Panc1 (cell line): ENCODE measurements at regions not wholly inside any gene's neighbourhood (a gene's known extent, or its start where the extent isn't known, plus 50 kb on each side); places are given as distances from the start of the nearest gene placed in this dataset.

ENCODE experiments used
- ATAC-seq: fragments of 200-7000 bp; cut with Tn5 transposase; 2 replicates; pipeline ENCODE4 v1.9.1; 2020; ENCODE audit warnings: mild to moderate bottlenecking, moderate library complexity
- BruUV-seq: library from RNA; stranded (reverse); fragments of 400-500 nt; replicated peaks from 2 replicates; lab custom pipeline; 2021; lab: Mats Ljungman, UMichigan
- CTCF ChIA-PET: fragments of 300-600 bp; sonication (Branson Sonifier 250); formaldehyde crosslinking; loops from one replicate; lab custom pipeline; 2022; ENCODE audit warnings: antibody characterized with exemption; lab: Charles Lee
- POLR2A ChIA-PET: fragments of 300-600 bp; sonication (Branson Sonifier 250); formaldehyde crosslinking; loops from one replicate; lab custom pipeline; 2022; ENCODE audit warnings: antibody characterized with exemption; lab: Charles Lee
- DNase-seq: peaks from one replicate; pipeline ENCODE4 v3.0.0-alpha.2; 2010; ENCODE audit warnings: low read depth, low spot score
- H3K27ac ChIP-seq: 2 replicates; pipeline ENCODE4 v1.5.1; 2011; ENCODE audit warnings: mild to moderate bottlenecking, low read length, inconsistent platforms
- H3K27me3 ChIP-seq: fragments of 200-500 bp; sonication (Bioruptor generic); 2 replicates; pipeline ENCODE4 v1.6.0; 2014; ENCODE audit warnings: low read length, inconsistent platforms; ENCODE audit not compliant: control insufficient read depth, insufficient read depth
- H3K36me3 ChIP-seq: fragments of 200-500 bp; sonication (Bioruptor generic); 2 replicates; pipeline ENCODE4 v1.5.1; 2014; ENCODE audit warnings: inconsistent platforms, mild to moderate bottlenecking, low read length, moderate library complexity; ENCODE audit not compliant: control insufficient read depth, insufficient read depth
- H3K4me1 ChIP-seq: 2 replicates; pipeline ENCODE4 v1.5.1; 2011; ENCODE audit warnings: inconsistent platforms, mild to moderate bottlenecking, low read length, moderate library complexity; ENCODE audit not compliant: control insufficient read depth, insufficient read depth
- H3K4me3 ChIP-seq, 2 experiments: 2 replicates each; pipeline ENCODE4 v1.5.1; 2011 to 2012; ENCODE audit warnings: low read depth in 2 of 2, low read length in 2 of 2, mild to moderate bottlenecking in 2 of 2, inconsistent platforms in 1 of 2, moderate library complexity in 1 of 2
- H3K9me3 ChIP-seq: fragments of 200-500 bp; sonication (Bioruptor generic); 2 replicates; pipeline ENCODE4 v1.5.1; 2014; ENCODE audit warnings: low read depth, mild to moderate bottlenecking, inconsistent platforms, low read length, moderate library complexity; ENCODE audit not compliant: control insufficient read depth, insufficient read depth
- CTCF ChIP-seq: fragments of 450-650 bp; IDR thresholded peaks from 2 replicates; pipeline ENCODE4 v1.5.1; 2017; ENCODE audit warnings: mild to moderate bottlenecking
- POLR2AphosphoS5 ChIP-seq: IDR thresholded peaks from 2 replicates; pipeline ENCODE4 v1.6.1; 2012; ENCODE audit warnings: mild to moderate bottlenecking, low read depth, low read length, moderate library complexity
- REST ChIP-seq, 2 experiments: IDR thresholded peaks; 2 replicates each; pipeline ENCODE4 v1.6.1; 2011 to 2012; ENCODE audit warnings: low read depth in 2 of 2, control low read depth in 1 of 2, low read length in 1 of 2, mild to moderate bottlenecking in 1 of 2, moderate library complexity in 1 of 2; ENCODE audit not compliant: insufficient read depth in 1 of 2
- SIN3A ChIP-seq: IDR thresholded peaks from 2 replicates; pipeline ENCODE4 v1.6.1; 2012; ENCODE audit warnings: low read depth, mild to moderate bottlenecking, low read length, moderate library complexity, borderline replicate concordance; ENCODE audit not compliant: insufficient read depth
- TCF7L2 ChIP-seq: IDR thresholded peaks from 2 replicates; pipeline ENCODE4 v1.6.1; 2011; ENCODE audit warnings: mild to moderate bottlenecking, low read depth, low read length, inconsistent platforms
- in situ Hi-C: cut with HindIII; loops from 2 replicates; pipeline ENCODE4 v1.10.0; 2016; ENCODE audit warnings: low sequenced_read_pairs, low pct_unique_long_range_greater_than_20kb
- intact Hi-C: fragments of 100-400 bp; cut with micrococcal nuclease; formaldehyde crosslinking; loops from one replicate; pipeline ENCODE4 v1.10.0; 2022; ENCODE audit not compliant: unreplicated experiment

- H3K4me1 ChIP-seq: no peaks in the 10 kb centered on the region
- ChIA-PET POLR2A (no interaction called here), CTCF (no interaction called here)
- DNase-seq: no peak
- H3K9me3 ChIP-seq: no peaks in the 10 kb centered on the region
- intact Hi-C loops: no loop called here
- H3K4me3 ChIP-seq: no peak overlapping the region
- H3K36me3 ChIP-seq: no peaks in the 10 kb centered on the region
- no peak for ATAC-seq
- H3K27me3 ChIP-seq: no peaks in the 10 kb centered on the region
- no TSS peak for BruUV-seq
- in situ Hi-C loops: no loop called here
- no peak overlapping the region for H3K27ac ChIP-seq
- TF ChIP-seq REST (IDR thresholded peaks at IDR 0.05; ENCODE audit: insufficient read depth in 1 of 2, low read depth in 2 of 2, low read length in 1 of 2) (no peak), CTCF (no peak), TCF7L2 (no peak), SIN3A (no peak), POLR2AphosphoS5 (no peak)
These were observed 92.0 kb upstream of the RALGPS2 start for GRCh38 chr1:178633056-178633455.

- Histone ChIP-seq H3K9me3 (no peaks in the 10 kb centered on the region), H3K27ac (no peak overlapping the region), H3K4me3 (no peak overlapping the region), H3K4me1 (no peaks in the 10 kb centered on the region), H3K27me3 (no peaks in the 10 kb centered on the region; the same call in 1 of the 2 replicates), H3K36me3 (no peaks in the 10 kb centered on the region)
- TF ChIP-seq REST (IDR thresholded peaks at IDR 0.05; ENCODE audit: insufficient read depth in 1 of 2, low read depth in 2 of 2, low read length in 1 of 2): no peak
- no peak for TF ChIP-seq SIN3A
- no peak for TF ChIP-seq CTCF
- TF ChIP-seq POLR2AphosphoS5: no peak
- TF ChIP-seq TCF7L2: no peak
- DNase-seq (no peak), ATAC-seq (no peak)
- ChIA-PET POLR2A (no interaction called here), CTCF (no interaction called here)
- intact Hi-C loops: no loop called here
- no TSS peak for BruUV-seq
- in situ Hi-C loops: no loop called here
These were observed 90.6 kb upstream of the RALGPS2 start for GRCh38 chr1:178634445-178634844.
